ENCODE measurements at regions not wholly inside any gene's neighbourhood (a gene's known extent, or its start where the extent isn't known, plus 50 kb on each side); places are given as distances from the start of the nearest gene placed in this dataset.

DNA sequence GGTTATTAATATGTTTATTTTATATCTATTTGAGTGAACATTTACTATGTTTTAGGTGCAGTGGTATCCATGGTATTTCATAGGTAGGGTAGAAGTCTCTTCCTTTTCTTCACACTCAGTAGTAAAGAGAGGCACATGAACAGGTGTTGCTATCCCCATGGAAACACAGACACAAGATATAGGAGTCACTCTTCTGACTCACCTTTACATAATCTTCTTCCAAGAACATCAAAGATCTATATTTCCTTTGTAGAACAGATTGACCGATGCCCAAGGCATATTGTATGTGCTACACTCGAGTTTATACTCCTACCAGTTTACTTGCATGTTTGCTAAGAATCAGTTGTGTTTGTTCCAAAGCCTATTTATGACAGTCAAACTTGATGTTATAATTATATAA, 1997.4 kb downstream of the C4orf33 start:
- no peak for DNase-seq
- Histone ChIP-seq H3K9me3 (no peaks in the 10 kb centered on the region), H3K4me3 (no peak overlapping the region), H3K27ac (no peak overlapping the region), H3K36me3 (no peaks in the 10 kb centered on the region), H3K27me3 (no peaks in the 10 kb centered on the region), H3K4me1 (no peaks in the 10 kb centered on the region)
- no peak for TF ChIP-seq POLR2A (IDR thresholded peaks at IDR 0.05)
- TF ChIP-seq, protein P1, sequence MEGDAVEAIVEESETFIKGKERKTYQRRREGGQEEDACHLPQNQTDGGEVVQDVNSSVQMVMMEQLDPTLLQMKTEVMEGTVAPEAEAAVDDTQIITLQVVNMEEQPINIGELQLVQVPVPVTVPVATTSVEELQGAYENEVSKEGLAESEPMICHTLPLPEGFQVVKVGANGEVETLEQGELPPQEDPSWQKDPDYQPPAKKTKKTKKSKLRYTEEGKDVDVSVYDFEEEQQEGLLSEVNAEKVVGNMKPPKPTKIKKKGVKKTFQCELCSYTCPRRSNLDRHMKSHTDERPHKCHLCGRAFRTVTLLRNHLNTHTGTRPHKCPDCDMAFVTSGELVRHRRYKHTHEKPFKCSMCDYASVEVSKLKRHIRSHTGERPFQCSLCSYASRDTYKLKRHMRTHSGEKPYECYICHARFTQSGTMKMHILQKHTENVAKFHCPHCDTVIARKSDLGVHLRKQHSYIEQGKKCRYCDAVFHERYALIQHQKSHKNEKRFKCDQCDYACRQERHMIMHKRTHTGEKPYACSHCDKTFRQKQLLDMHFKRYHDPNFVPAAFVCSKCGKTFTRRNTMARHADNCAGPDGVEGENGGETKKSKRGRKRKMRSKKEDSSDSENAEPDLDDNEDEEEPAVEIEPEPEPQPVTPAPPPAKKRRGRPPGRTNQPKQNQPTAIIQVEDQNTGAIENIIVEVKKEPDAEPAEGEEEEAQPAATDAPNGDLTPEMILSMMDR (IDR thresholded peaks at IDR 0.05), result no peak
- WGBS, 2 donors, result 41 to 51% methylated on average over 2 of the region's 2 CpGs
- intact Hi-C loops (cut with DNase I), result no loop called here

DNA sequence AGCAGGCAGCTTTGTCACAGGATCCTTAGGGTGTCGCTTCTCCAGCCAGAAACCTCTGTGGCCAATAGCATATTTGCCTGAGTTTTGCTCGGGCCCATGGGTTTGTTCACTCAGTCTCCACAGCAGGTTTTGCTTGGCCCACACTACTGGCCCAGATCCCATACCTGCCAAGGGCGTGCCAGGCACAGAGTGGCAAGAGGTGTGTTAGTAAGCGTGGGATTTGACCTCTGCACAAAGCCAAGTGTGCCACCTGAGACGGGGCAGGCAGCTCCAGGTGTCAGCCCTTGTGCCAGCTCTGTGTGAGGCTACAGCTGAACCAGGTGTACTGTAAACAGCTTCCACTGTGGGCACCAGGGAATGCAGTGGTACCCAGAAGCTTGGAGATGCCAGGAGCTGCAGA, 2003.0 kb downstream of the C4orf33 start:
- WGBS, 2 donors, result 73 to 76% methylated on average over 2 to 3 of the region's 5 CpGs
- Histone ChIP-seq H3K27me3 (no peaks in the 10 kb centered on the region), H3K36me3 (no peaks in the 10 kb centered on the region), H3K27ac (no peak overlapping the region), H3K4me1 (no peaks in the 10 kb centered on the region), H3K9me3 (no peaks in the 10 kb centered on the region), H3K4me3 (no peak overlapping the region)
- DNase-seq, result no peak
- TF ChIP-seq POLR2A (IDR thresholded peaks at IDR 0.05), result no peak
- TF ChIP-seq, protein P1 (IDR thresholded peaks at IDR 0.05), result no peak
- intact Hi-C loops (cut with DNase I), result no loop called here

DNA sequence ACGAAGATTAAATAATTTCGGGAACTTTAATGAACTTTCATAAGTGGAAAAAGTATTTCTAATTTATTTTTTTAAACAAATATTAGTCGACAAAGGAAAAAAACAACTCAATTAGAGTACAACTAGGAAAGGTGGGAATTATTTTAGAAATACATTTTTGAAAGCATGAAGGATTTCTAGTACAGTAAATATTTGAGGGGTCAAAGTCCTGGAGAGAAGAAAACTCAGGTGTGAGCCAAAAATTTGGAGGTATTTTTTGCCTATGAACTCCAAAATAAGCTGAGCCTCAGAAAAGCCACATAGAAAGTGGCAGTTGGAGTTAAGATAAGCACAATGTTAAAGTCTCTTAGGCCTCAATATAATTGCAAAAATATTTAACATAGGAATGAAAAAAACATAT, 2017.3 kb downstream of the C4orf33 start:
- DNase-seq, result no peak
- no peaks in the 10 kb centered on the region for H3K9me3 ChIP-seq
- H3K4me3 ChIP-seq, result no peak overlapping the region
- H3K27ac ChIP-seq, result no peak overlapping the region
- 73 to 79% methylated on average over 3 of the region's 3 CpGs for WGBS, 2 donors
- no peak for TF ChIP-seq POLR2A (IDR thresholded peaks at IDR 0.05)
- TF ChIP-seq, protein P1 (IDR thresholded peaks at IDR 0.05), result no peak
- no peaks in the 10 kb centered on the region for H3K27me3 ChIP-seq
- intact Hi-C loops (cut with DNase I), result no loop called here
- no peaks in the 10 kb centered on the region for H3K4me1 ChIP-seq
- no peaks in the 10 kb centered on the region for H3K36me3 ChIP-seq

DNA sequence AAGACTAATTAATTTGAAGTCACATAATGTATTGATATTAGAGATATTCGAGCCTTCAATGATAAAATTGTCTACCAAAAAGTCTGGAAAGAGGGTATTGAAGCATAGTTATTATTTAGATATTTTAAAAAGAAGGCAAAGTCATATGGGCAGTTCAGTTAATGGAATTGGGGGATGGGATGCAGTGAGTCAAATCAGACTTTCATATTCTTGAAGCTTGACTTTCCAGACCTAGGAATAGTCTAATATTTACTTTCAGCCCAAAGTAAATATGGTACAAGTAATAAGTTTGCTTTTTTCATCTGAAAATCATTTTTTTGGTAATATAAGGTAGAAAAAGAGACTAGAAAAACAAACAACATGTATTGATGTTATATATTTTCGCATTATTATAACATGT, 2017.8 kb downstream of the C4orf33 start:
- Histone ChIP-seq H3K4me1 (no peaks in the 10 kb centered on the region), H3K4me3 (no peak overlapping the region), H3K9me3 (no peaks in the 10 kb centered on the region), H3K27me3 (no peaks in the 10 kb centered on the region), H3K27ac (no peak overlapping the region), H3K36me3 (no peaks in the 10 kb centered on the region)
- no peak for TF ChIP-seq POLR2A (IDR thresholded peaks at IDR 0.05)
- TF ChIP-seq, protein P1 (IDR thresholded peaks at IDR 0.05), result no peak
- no peak for DNase-seq
- intact Hi-C loops (cut with DNase I), result no loop called here
- WGBS, 2 donors, result 60 to 63% methylated on average over 2 of the region's 2 CpGs

DNA sequence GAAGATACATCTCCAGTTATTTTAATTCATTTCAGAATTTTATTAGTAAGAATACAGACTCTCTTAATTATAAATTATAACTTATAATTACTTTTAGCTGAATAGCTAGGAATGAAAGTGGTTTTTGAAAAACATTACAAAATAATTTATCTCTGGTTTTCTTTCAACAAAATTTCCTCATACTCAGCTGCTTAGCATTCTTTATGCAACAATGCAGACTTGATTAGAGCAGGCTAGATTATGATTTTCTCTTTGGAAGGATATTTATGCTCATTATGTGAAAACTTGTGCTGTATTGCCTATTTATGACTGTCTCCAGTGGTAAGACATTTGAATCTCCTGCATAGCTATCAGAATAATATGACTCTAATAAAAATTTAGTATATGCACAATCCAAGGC, 2023.7 kb downstream of the C4orf33 start:
- intact Hi-C loops (cut with DNase I), result no loop called here
- H3K9me3 ChIP-seq, result no peaks in the 10 kb centered on the region
- H3K4me3 ChIP-seq, result no peak overlapping the region
- TF ChIP-seq, protein P1 (IDR thresholded peaks at IDR 0.05), result no peak
- TF ChIP-seq POLR2A (IDR thresholded peaks at IDR 0.05), result no peak
- no peaks in the 10 kb centered on the region for H3K4me1 ChIP-seq
- H3K27me3 ChIP-seq, result no peaks in the 10 kb centered on the region
- no peaks in the 10 kb centered on the region for H3K36me3 ChIP-seq
- DNase-seq, result no peak
- no peak overlapping the region for H3K27ac ChIP-seq
